Stimulated activated naive CD8-positive, alpha-beta T cell treated with anti-CD3 and anti-CD28 coated beads, Interleukin-15, amount 100 ng/mL, for 72 hours (primary cell): ENCODE measurements at regions not wholly inside any gene's neighbourhood (a gene's known extent, or its start where the extent isn't known, plus 50 kb on each side); places are given as distances from the start of the nearest gene placed in this dataset.

Source experiments
- ATAC-seq: fragments of 150-1000 bp; cut with Tn5 transposase; 2 replicates; pipeline ENCODE4 v1.10.0; 2021; ENCODE audit warnings: mild to moderate bottlenecking, moderate library complexity
- DNase-seq, 2 donors: peaks; one replicate each; pipeline ENCODE4 v3.0.0; 2021 to 2022
- H3K27ac Mint-ChIP-seq, 2 donors: one replicate each; pipeline ENCODE4 v1.8.0; 2022; ENCODE audit warnings: mild to moderate bottlenecking in 2 of 2, mixed read lengths in 2 of 2, moderate library complexity in 2 of 2
- H3K27me3 Mint-ChIP-seq: one replicate; pipeline ENCODE4 v1.8.0; 2022; ENCODE audit warnings: mixed read lengths
- H3K4me1 Mint-ChIP-seq: one replicate; pipeline ENCODE4 v1.8.0; 2022; ENCODE audit warnings: mild to moderate bottlenecking, mixed read lengths
- H3K4me3 Mint-ChIP-seq, 2 donors: one replicate each; pipeline ENCODE4 v1.8.0; 2022; ENCODE audit warnings: mild to moderate bottlenecking in 2 of 2, mixed read lengths in 2 of 2, moderate library complexity in 1 of 2
- H3K9me3 Mint-ChIP-seq, 2 donors: one replicate each; pipeline ENCODE4 v1.8.0; 2022; ENCODE audit warnings: mixed read lengths in 2 of 2

- no peak overlapping the region for H3K27ac Mint-ChIP-seq
- H3K4me1 Mint-ChIP-seq, result no peaks in the 10 kb centered on the region
- peaks cover 6 to 31% of the 10 kb centered on the region in 2 donors for H3K9me3 Mint-ChIP-seq
- no peak overlapping the region for H3K4me3 Mint-ChIP-seq
- ATAC-seq, result no peak
- no peaks in the 10 kb centered on the region for H3K27me3 Mint-ChIP-seq
- no peak for DNase-seq
These were observed 1796.4 kb downstream of the TP53TG3F start for GRCh38 chr16:35255816-35256215.

GRCh38 chr16:35258381-35258780, 1799.0 kb downstream of the TP53TG3F start:
- Mint-ChIP-seq H3K27ac (no peak overlapping the region), H3K27me3 (no peaks in the 10 kb centered on the region), H3K4me1 (no peaks in the 10 kb centered on the region), H3K9me3 (peaks cover 4 to 25% of the 10 kb centered on the region in 2 donors), H3K4me3 (no peak overlapping the region)
- DNase-seq, result no peak
- no peak for ATAC-seq

DNA sequence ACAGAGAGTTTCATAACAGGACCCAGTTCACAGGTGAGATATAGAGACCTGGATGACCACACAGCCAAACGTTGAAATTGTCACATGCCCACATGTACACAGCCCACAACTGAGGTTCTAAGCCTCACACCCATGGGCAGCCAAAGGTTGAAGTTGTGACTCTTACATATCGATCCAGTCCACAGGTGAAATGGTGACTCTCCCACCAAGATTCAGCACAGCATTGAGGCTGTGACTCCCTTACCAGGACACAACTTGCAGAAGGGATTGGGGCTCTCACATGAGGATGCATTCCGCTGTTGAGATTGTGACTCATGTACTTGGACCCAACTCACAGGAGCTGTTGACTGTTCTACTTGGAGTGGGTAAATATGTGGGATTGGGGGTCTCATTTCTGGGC, 1836.4 kb downstream of the TP53TG3F start:
- Mint-ChIP-seq H3K9me3 (peaks cover 5 to 18% of the 10 kb centered on the region in 2 donors), H3K27ac (no peak overlapping the region), H3K4me3 (no peak overlapping the region), H3K4me1 (no peaks in the 10 kb centered on the region), H3K27me3 (no peaks in the 10 kb centered on the region)
- DNase-seq (no peak), ATAC-seq (no peak)

- H3K9me3 Mint-ChIP-seq, result peaks cover 3 to 18% of the 10 kb centered on the region in 2 donors
- ATAC-seq, result no peak
These were observed 1837.7 kb downstream of the TP53TG3F start for GRCh38 chr16:35296962-35297653.

DNA sequence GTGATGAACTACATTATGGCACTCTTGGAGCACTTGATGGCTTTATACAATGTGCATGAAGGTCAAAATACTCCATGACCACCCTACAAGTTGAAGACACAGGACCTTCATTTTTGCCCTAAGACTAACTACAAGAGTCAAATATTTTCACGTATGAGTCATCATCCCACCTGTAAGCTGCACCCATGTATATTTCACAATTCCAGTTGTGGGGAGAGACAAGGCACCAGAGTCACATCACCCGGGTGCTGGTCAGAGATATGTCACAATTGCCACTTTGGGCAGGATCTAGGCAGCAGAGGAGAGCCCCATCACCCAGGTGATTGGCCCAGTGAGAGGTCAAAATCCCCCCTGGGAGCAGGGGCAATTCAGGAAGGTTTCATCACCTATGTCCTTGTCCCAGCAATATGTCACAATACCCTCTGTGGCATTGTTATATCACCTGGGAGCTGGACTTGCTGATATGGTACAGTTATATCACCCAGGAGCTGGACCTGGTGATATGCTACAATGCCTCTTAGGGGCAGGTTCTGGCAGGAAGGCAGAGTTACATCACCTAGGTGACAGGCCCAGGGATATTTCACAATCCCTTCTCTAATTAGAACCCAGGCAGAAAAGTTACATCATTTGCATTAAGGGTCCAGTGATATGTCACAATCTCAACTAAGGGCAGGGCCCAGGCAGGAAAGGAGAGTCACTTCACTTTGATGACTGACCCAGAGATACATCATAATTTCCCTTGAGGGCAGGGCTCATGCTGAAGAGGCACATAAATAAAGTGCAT, 1839.2 kb downstream of the TP53TG3F start:
- Mint-ChIP-seq H3K27me3 (no peaks in the 10 kb centered on the region), H3K9me3 (peaks cover 4 to 26% of the 10 kb centered on the region in 2 donors), H3K27ac (no peak overlapping the region), H3K4me3 (no peak overlapping the region), H3K4me1 (no peaks in the 10 kb centered on the region)
- ATAC-seq, result no peak
- no peak for DNase-seq

More at GRCh38 chr16:35296962-35297653, 1837.7 kb downstream of the TP53TG3F start:
- H3K4me1 Mint-ChIP-seq, result no peaks in the 10 kb centered on the region
- no peak for DNase-seq
- H3K27ac Mint-ChIP-seq, result no peak overlapping the region
- no peak overlapping the region for H3K4me3 Mint-ChIP-seq
- no peaks in the 10 kb centered on the region for H3K27me3 Mint-ChIP-seq

GRCh38 chr16:35302859-35303258, 1843.4 kb downstream of the TP53TG3F start:
- H3K4me1 Mint-ChIP-seq, result no peaks in the 10 kb centered on the region
- no peak overlapping the region for H3K4me3 Mint-ChIP-seq
- no peak overlapping the region for H3K27ac Mint-ChIP-seq
- peaks cover 25 to 36% of the 10 kb centered on the region in 2 donors for H3K9me3 Mint-ChIP-seq
- DNase-seq (no peak), ATAC-seq (no peak)
- no peaks in the 10 kb centered on the region for H3K27me3 Mint-ChIP-seq

GRCh38 chr16:35305476-35305875, 1846.1 kb downstream of the TP53TG3F start:
- Mint-ChIP-seq H3K27ac (no peak overlapping the region), H3K4me3 (no peak overlapping the region), H3K27me3 (no peaks in the 10 kb centered on the region), H3K4me1 (no peaks in the 10 kb centered on the region), H3K9me3 (peaks cover 32 to 45% of the 10 kb centered on the region in 2 donors)
- no peak for ATAC-seq
- no peak for DNase-seq

DNA sequence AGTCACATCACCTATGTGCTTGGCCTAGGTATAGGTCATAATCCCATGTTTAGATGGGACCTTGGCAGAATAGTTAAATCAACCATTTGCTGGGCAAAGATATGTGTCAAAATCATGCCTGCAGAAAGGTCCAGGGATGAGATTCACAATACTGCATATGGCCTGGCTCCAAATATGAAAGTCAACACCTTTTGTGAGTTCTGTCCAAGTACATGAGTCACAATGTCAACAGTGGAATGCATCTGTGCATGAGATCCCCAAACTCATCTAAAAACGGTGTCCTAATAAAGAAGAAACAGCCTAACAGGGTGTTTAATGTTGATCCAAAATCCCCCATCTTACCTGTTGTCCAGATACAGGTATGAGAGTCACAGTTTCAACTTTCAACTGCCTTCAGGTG, 1847.5 kb downstream of the TP53TG3F start:
- H3K9me3 Mint-ChIP-seq, result peaks cover 32 to 45% of the 10 kb centered on the region in 2 donors
- ATAC-seq, result no peak
- H3K27ac Mint-ChIP-seq, result no peak overlapping the region
- H3K4me3 Mint-ChIP-seq, result no peak overlapping the region
- H3K4me1 Mint-ChIP-seq, result no peaks in the 10 kb centered on the region
- no peak for DNase-seq
- H3K27me3 Mint-ChIP-seq, result no peaks in the 10 kb centered on the region

- Mint-ChIP-seq H3K9me3 (peaks cover 33 to 52% of the 10 kb centered on the region in 2 donors), H3K4me1 (no peaks in the 10 kb centered on the region), H3K27ac (no peak overlapping the region), H3K4me3 (no peak overlapping the region), H3K27me3 (no peaks in the 10 kb centered on the region)
- ATAC-seq (no peak), DNase-seq (no peak)
These were observed 1849.3 kb downstream of the TP53TG3F start for GRCh38 chr16:35308674-35309073.

DNA sequence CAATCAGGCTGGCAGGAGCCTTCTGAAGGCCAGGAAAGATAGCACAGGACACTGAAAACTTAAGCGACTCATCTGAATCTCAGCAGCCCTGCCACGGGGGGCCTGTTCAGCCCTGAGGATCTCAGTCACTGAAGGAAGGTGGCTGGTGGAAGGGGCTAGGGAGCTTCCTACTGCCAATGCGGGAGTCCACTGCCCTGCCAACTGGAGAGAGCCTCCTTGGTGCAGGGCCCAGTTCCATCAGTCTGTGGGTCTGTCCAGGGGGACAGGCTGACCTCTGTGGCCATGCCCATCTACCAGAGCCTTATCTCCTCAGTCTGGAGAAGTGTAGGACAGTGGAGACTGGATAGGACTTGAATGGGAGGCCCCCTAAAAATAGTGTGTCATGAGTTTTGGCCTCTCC, 1851.6 kb downstream of the TP53TG3F start:
- no peak for ATAC-seq
- Mint-ChIP-seq H3K27me3 (no peaks in the 10 kb centered on the region), H3K4me1 (no peaks in the 10 kb centered on the region), H3K27ac (no peak overlapping the region), H3K9me3 (peaks cover 28 to 51% of the 10 kb centered on the region in 2 donors), H3K4me3 (no peak overlapping the region)
- no peak for DNase-seq

DNA sequence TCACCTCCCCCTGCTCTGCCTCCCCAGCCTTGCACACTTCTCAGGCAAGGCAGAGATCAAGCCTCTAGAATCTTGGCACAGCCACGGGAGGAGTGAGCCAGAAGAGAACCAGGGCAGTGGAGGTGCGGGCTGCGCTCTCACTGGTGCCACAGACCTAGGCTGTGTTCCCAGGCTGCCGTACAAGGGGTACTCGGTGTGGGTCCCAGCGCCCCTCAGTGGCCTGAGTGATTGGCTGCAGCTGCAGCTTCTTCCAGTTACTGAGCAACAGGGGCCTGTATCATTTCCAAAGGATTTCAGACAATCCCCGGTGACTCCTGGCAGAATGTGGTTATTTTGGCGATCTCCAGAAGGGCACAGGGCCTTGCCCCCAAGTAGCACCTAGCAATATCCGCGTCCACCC, 1852.1 kb downstream of the TP53TG3F start:
- DNase-seq, result no peak
- no peaks in the 10 kb centered on the region for H3K27me3 Mint-ChIP-seq

DNA sequence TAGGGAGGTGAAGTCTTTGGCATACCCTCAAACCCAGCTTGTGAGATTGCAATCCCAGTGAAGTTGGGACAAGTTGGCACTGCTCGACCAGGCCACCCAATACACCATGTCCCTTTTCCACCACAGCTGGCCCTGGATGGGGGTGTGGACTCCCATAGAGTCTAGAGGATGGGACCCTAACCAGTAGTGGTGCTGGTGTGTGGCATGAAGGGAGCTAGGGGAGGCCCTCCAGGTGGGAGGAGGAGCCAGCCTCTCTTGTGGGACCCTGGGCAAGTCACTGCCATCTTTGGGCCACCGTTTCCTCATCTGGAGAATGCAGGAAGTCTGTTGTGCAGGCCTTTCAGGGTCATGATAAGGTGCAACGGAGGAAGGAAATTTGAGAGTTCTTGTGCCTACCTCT, 1854.9 kb downstream of the TP53TG3F start:
- no peaks in the 10 kb centered on the region for H3K27me3 Mint-ChIP-seq
- no peak overlapping the region for H3K27ac Mint-ChIP-seq
- H3K4me3 Mint-ChIP-seq, result no peak overlapping the region
- no peaks in the 10 kb centered on the region for H3K4me1 Mint-ChIP-seq
- ATAC-seq, result no peak
- DNase-seq, result no peak
- H3K9me3 Mint-ChIP-seq, result peaks cover 15 to 47% of the 10 kb centered on the region in 2 donors

More for the DNA sequence above, 1852.1 kb downstream of the TP53TG3F start:
- peaks cover 23 to 51% of the 10 kb centered on the region in 2 donors for H3K9me3 Mint-ChIP-seq
- H3K27ac Mint-ChIP-seq, result no peak overlapping the region
- H3K4me3 Mint-ChIP-seq, result no peak overlapping the region
- ATAC-seq, result no peak
- H3K4me1 Mint-ChIP-seq, result no peaks in the 10 kb centered on the region

DNA sequence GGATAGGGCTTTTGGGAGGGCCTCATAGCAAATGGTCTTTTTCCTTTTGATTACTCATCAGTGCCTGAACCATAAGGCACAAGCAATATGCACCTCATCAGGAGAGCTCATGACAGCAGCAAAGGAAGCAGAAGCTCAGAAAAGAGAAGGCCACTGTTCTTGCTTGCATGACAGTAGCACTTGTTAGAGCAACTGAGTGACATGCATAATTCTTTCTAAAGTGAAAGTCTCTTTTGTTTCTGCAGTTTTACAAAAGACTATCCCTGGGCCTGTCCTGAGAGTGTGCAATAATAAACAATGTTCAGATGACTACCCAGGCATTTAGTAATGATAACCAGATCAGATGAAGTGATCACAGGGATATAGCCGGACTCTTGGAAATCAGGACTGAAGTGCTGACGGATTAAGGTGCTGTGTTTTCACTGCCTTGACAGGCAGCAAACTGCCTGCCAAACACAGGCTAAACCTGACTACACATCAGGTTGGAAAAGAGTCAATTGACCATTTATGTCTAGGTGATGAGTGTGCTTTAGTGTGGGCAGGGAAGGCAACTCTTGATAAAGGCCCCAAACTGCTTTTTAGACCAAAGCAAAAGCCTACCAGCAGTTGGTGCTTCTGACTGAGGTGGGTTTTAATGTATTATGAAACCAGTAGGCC, 1860.3 kb downstream of the TP53TG3F start:
- no peak overlapping the region for H3K4me3 Mint-ChIP-seq
- no peak overlapping the region for H3K27ac Mint-ChIP-seq
- peaks cover 13 to 38% of the 10 kb centered on the region in 2 donors for H3K9me3 Mint-ChIP-seq
- no peak for DNase-seq
- H3K27me3 Mint-ChIP-seq, result no peaks in the 10 kb centered on the region
- no peak for ATAC-seq
- H3K4me1 Mint-ChIP-seq, result no peaks in the 10 kb centered on the region

GRCh38 chr16:35325936-35326335, 1866.5 kb downstream of the TP53TG3F start:
- Mint-ChIP-seq H3K27ac (no peak overlapping the region), H3K9me3 (peaks cover 4 to 17% of the 10 kb centered on the region in 2 donors)

GRCh38 chr16:35339337-35339736, 1879.9 kb downstream of the TP53TG3F start:
- Mint-ChIP-seq H3K27me3 (no peaks in the 10 kb centered on the region), H3K4me3 (no peak overlapping the region), H3K4me1 (no peaks in the 10 kb centered on the region), H3K9me3 (peaks cover 13 to 23% of the 10 kb centered on the region in 2 donors), H3K27ac (no peak overlapping the region)
- ATAC-seq, result no peak
- no peak for DNase-seq

More at GRCh38 chr16:35325936-35326335, 1866.5 kb downstream of the TP53TG3F start:
- ATAC-seq (no peak), DNase-seq (no peak)
- Mint-ChIP-seq H3K4me3 (no peak overlapping the region), H3K27me3 (no peaks in the 10 kb centered on the region), H3K4me1 (no peaks in the 10 kb centered on the region)

DNA sequence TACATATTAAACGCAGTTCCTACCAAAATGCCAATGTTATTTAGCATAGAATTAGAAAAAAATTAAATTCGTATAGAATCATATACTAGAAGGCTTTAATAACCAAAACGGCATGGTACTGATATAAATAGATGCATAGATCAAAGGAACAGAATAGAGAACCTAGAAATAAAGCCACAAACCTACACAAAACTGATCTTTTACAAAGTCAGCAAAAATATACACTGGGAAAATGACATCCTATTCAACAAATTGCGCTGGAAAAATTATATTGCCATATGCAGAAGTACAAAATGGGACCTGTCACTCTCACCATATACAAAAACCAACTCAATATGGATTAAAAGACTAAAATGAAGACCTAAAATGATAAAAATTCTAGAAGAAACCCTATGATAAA, 1882.6 kb downstream of the TP53TG3F start:
- peaks cover 16 to 23% of the 10 kb centered on the region in 2 donors for H3K9me3 Mint-ChIP-seq
- no peaks in the 10 kb centered on the region for H3K27me3 Mint-ChIP-seq
- ATAC-seq, result no peak
- DNase-seq, result no peak
- H3K27ac Mint-ChIP-seq, result no peak overlapping the region
- H3K4me1 Mint-ChIP-seq, result no peaks in the 10 kb centered on the region
- H3K4me3 Mint-ChIP-seq, result no peak overlapping the region
